ENCODE measurements at regions not wholly inside any gene's neighbourhood (a gene's known extent, or its start where the extent isn't known, plus 50 kb on each side); places are given as distances from the start of the nearest gene placed in this dataset.

- no peak for TF ChIP-seq PKNOX1 (IDR thresholded peaks at IDR 0.05)
- no peak for TF ChIP-seq TAF1 (IDR thresholded peaks at IDR 0.05; ENCODE audit: borderline replicate concordance, low read depth, low read length)
- no peak for TF ChIP-seq ZNF274 (IDR thresholded peaks at IDR 0.05; ENCODE audit: insufficient read depth, insufficient read length)
- no peak for TF ChIP-seq TARDBP (IDR thresholded peaks at IDR 0.05; ENCODE audit: borderline replicate concordance)
- no peak for TF ChIP-seq NR2C2 (IDR thresholded peaks at IDR 0.05; ENCODE audit: borderline replicate concordance, control insufficient read depth, insufficient read length, low read depth)
- no peak for TF ChIP-seq E2F4 (IDR thresholded peaks at IDR 0.05; ENCODE audit: low read depth, low read length)
- TF ChIP-seq MXI1 (IDR thresholded peaks at IDR 0.05; ENCODE audit: low read depth, low read length): no peak
- TF ChIP-seq, protein P1, sequence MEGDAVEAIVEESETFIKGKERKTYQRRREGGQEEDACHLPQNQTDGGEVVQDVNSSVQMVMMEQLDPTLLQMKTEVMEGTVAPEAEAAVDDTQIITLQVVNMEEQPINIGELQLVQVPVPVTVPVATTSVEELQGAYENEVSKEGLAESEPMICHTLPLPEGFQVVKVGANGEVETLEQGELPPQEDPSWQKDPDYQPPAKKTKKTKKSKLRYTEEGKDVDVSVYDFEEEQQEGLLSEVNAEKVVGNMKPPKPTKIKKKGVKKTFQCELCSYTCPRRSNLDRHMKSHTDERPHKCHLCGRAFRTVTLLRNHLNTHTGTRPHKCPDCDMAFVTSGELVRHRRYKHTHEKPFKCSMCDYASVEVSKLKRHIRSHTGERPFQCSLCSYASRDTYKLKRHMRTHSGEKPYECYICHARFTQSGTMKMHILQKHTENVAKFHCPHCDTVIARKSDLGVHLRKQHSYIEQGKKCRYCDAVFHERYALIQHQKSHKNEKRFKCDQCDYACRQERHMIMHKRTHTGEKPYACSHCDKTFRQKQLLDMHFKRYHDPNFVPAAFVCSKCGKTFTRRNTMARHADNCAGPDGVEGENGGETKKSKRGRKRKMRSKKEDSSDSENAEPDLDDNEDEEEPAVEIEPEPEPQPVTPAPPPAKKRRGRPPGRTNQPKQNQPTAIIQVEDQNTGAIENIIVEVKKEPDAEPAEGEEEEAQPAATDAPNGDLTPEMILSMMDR (IDR thresholded peaks at IDR 0.05 in 2 of 3, conservative IDR thresholded peaks at IDR 0.05 in 1 of 3; ENCODE audit: control insufficient read depth in 2 of 3, extremely low read depth in 1 of 3, insufficient read depth in 1 of 3, low read depth in 3 of 3, low read length in 3 of 3): no peak
- TF ChIP-seq POLR2AphosphoS5 (IDR thresholded peaks at IDR 0.05; ENCODE audit: low read length): no peak
- TF ChIP-seq JUND (IDR thresholded peaks at IDR 0.05; ENCODE audit: low read depth, low read length): no peak
- TF ChIP-seq NR2C1 (IDR thresholded peaks at IDR 0.05): no peak
- TF ChIP-seq SMARCA5 (IDR thresholded peaks at IDR 0.05): no peak
Observed at GRCh38 chr12:127966331-127966730, 300.6 kb upstream of the TMEM132C start.
